ENCODE measurements at regions not wholly inside any gene's neighbourhood (a gene's known extent, or its start where the extent isn't known, plus 50 kb on each side); places are given as distances from the start of the nearest gene placed in this dataset.

DNA sequence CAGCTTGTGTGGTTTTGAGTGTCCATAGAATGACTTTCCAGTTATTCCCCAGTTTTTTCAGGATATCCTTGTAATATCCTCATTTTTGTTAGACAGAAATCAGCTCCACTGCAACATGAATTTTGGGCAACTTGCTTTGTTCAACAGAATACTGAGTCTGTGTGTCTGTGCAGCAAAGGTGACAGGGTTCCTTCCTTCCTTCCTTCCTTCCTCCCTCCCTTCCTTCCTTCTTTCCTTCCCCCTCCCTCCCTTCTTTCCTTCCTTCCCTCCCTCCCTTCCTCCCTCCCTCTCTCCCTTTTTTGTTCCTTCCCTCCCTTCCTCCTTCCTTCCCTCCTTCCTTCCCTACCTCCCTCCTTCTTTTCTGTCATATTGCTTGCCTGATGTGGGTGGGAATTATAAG is 496.5 kb downstream of the EPM2A start:
- Histone ChIP-seq H3K23ac (ENCODE audit: insufficient read length) (no peak overlapping the region), H3K27me3 (replicated peaks in 1 of 4; ENCODE audit: control insufficient read depth in 3 of 4, extremely low read depth in 1 of 4, insufficient read depth in 3 of 4, low read length in 3 of 4) (no peaks in the 10 kb centered on the region), H3K4me1 (replicated peaks in 1 of 4; ENCODE audit: control insufficient read depth in 3 of 4, insufficient read depth in 4 of 4, low read length in 3 of 4) (no peaks in the 10 kb centered on the region), H3K4ac (replicated peaks; ENCODE audit: insufficient read length, low read depth, low read length) (no peak overlapping the region), H4K91ac (replicated peaks; ENCODE audit: insufficient read length, low read length) (no peak overlapping the region), H3K9ac (replicated peaks in 1 of 4; ENCODE audit: extremely low read depth in 1 of 4, low read depth in 3 of 4, low read length in 3 of 4) (no peak overlapping the region), H2BK120ac (replicated peaks; ENCODE audit: low read depth, low read length) (no peak overlapping the region), H2AK5ac (ENCODE audit: low read depth, low read length) (no peak overlapping the region), H3K27ac (ENCODE audit: low read depth, low read length) (no peak overlapping the region), H2BK20ac (ENCODE audit: low read length) (no peak overlapping the region), H3K4me3 (ENCODE audit: extremely low read depth in 1 of 4, insufficient read depth in 2 of 4, low read depth in 3 of 4, low read length in 4 of 4) (no peak overlapping the region), H2BK12ac (ENCODE audit: low read depth, low read length) (no peak overlapping the region), H2BK15ac (ENCODE audit: low read length) (no peak overlapping the region), H4K20me1 (replicated peaks in 1 of 2; ENCODE audit: control insufficient read depth in 1 of 2, insufficient read depth in 2 of 2, low read length in 2 of 2) (no peaks in the 10 kb centered on the region), H3K14ac (ENCODE audit: insufficient read length) (no peak overlapping the region), H3K23me2 (ENCODE audit: low read depth, low read length) (no peaks in the 10 kb centered on the region; the same call in 1 of the 2 replicates), H3K79me1 (ENCODE audit: low read depth, low read length) (no peaks in the 10 kb centered on the region), H3K9me3 (ENCODE audit: insufficient read depth in 2 of 2, low read depth in 1 of 2, low read length in 1 of 2) (peaks cover 0 to 4% of the 10 kb centered on the region in 2 experiments; a peak in 1 of 4 replicates), H3K4me2 (ENCODE audit: insufficient read depth in 1 of 2, low read depth in 2 of 2, low read length in 2 of 2) (no peak overlapping the region), H3K18ac (ENCODE audit: extremely low read depth, low read length) (no peak overlapping the region), H4K8ac (ENCODE audit: extremely low read depth, insufficient read depth, low read length) (no peak overlapping the region), H3K79me2 (ENCODE audit: control insufficient read depth in 1 of 2, insufficient read depth in 2 of 2, low read length in 2 of 2) (no peaks in the 10 kb centered on the region), H4K5ac (ENCODE audit: insufficient read length, low read depth, low read length) (no peak overlapping the region), H2AFZ (ENCODE audit: low read length) (no peak overlapping the region), H3K36me3 (ENCODE audit: control insufficient read depth in 2 of 4, insufficient read depth in 4 of 4, low read length in 3 of 4) (no peaks in the 10 kb centered on the region), H3K56ac (replicated peaks; ENCODE audit: insufficient read length, low read depth, low read length) (no peak overlapping the region), H2BK5ac (ENCODE audit: low read depth, low read length) (no peak overlapping the region)
- DNase-seq (ENCODE audit: low read depth in 1 of 2, low spot score in 2 of 2) (no peak), FAIRE-seq (no peak)
- CTCF ChIA-PET (ENCODE audit: partially characterized antibody): no interaction called here
- POLR2A ChIA-PET (ENCODE audit: partially characterized antibody): interaction anchor here (0.6 kb wide), 1 partner anchor 525 kb away, joined by 3 read pairs; no protein-coding TSS in a partner anchor
- no peak for TF ChIP-seq TEAD4 (IDR thresholded peaks at IDR 0.05; ENCODE audit: low read depth, low read length)
- no peak for TF ChIP-seq NANOG (IDR thresholded peaks at IDR 0.05; ENCODE audit: insufficient read depth, low read depth, low read length, poor library complexity, severe bottlenecking)
- TF ChIP-seq RAD21 (IDR thresholded peaks at IDR 0.05 in 1 of 2, conservative IDR thresholded peaks at IDR 0.05 in 1 of 2; ENCODE audit: low read depth in 2 of 2, low read length in 2 of 2): no peak
- TF ChIP-seq TCF12 (IDR thresholded peaks at IDR 0.05; ENCODE audit: low read depth, low read length): no peak
- TF ChIP-seq CTBP2 (IDR thresholded peaks at IDR 0.05; ENCODE audit: borderline replicate concordance, insufficient read depth, insufficient read length, low read length): no peak
- no peak for TF ChIP-seq CBX8 (IDR thresholded peaks at IDR 0.05; ENCODE audit: borderline replicate concordance, low read depth, low read length)
- no peak for TF ChIP-seq TAF7 (optimal IDR thresholded peaks at IDR 0.05; ENCODE audit: borderline replicate concordance, low read depth, low read length)
- TF ChIP-seq SRF (IDR thresholded peaks at IDR 0.05; ENCODE audit: low read depth, low read length): no peak
- TF ChIP-seq, protein P1, sequence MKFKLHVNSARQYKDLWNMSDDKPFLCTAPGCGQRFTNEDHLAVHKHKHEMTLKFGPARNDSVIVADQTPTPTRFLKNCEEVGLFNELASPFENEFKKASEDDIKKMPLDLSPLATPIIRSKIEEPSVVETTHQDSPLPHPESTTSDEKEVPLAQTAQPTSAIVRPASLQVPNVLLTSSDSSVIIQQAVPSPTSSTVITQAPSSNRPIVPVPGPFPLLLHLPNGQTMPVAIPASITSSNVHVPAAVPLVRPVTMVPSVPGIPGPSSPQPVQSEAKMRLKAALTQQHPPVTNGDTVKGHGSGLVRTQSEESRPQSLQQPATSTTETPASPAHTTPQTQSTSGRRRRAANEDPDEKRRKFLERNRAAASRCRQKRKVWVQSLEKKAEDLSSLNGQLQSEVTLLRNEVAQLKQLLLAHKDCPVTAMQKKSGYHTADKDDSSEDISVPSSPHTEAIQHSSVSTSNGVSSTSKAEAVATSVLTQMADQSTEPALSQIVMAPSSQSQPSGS (IDR thresholded peaks at IDR 0.05; ENCODE audit: low read length): no peak
- TF ChIP-seq FOSL1 (IDR thresholded peaks at IDR 0.05; ENCODE audit: insufficient read depth, low read depth, low read length): no peak
- TF ChIP-seq RFX5 (IDR thresholded peaks at IDR 0.05; ENCODE audit: borderline replicate concordance, low read depth, low read length): no peak
- no peak for TF ChIP-seq SIN3A (conservative IDR thresholded peaks at IDR 0.05 in 1 of 2, IDR thresholded peaks at IDR 0.05 in 1 of 2; ENCODE audit: low read depth in 1 of 2, low read length in 2 of 2)
- TF ChIP-seq SUZ12 (IDR thresholded peaks at IDR 0.05; ENCODE audit: low read length): no peak

Measured in H1 (cell line).